Testis (tissue), 2 donors: ENCODE measurements at regions not wholly inside any gene's neighbourhood (a gene's known extent, or its start where the extent isn't known, plus 50 kb on each side); places are given as distances from the start of the nearest gene placed in this dataset.

ENCODE experiments used
- CTCF ChIP-seq, 3 experiments: fragments of 450-650 bp in 2 of 3; fragments of 200-600 bp in 1 of 3; sonication (generic) in 1 of 3; IDR thresholded peaks; one replicate each; pipeline ENCODE4 v1.5.1; 2016 to 2019; ENCODE audit warnings: antibody characterized with exemption in 3 of 3, mild to moderate bottlenecking in 2 of 3, moderate library complexity in 1 of 3
- POLR2A ChIP-seq: fragments of 450-650 bp; IDR thresholded peaks from one replicate; pipeline ENCODE4 v1.6.1; 2017; ENCODE audit warnings: antibody characterized with exemption, mild to moderate bottlenecking, moderate library complexity

- TF ChIP-seq CTCF (IDR thresholded peaks at IDR 0.05) = no peak
- no peak for TF ChIP-seq POLR2A
Measured at GRCh38 chr1:209484429-209484828, 99.1 kb upstream of the CAMK1G start.
